HG02938 (cell line): ENCODE measurements at regions not wholly inside any gene's neighbourhood (a gene's known extent, or its start where the extent isn't known, plus 50 kb on each side); places are given as distances from the start of the nearest gene placed in this dataset.

Experiments
- ATAC-seq: cut with Tn5 transposase; IDR thresholded peaks from one replicate; pipeline ENCODE4 v1.9.1; 2021; ENCODE audit warnings: mild to moderate bottlenecking, moderate library complexity; ENCODE audit not compliant: unreplicated experiment

GRCh38 chr1:182198006-182198605 lies 136.6 kb upstream of the ZNF648 start:
- no peak for ATAC-seq

- no peak for ATAC-seq
Observed at GRCh38 chr1:182196897-182197870, 135.7 kb upstream of the ZNF648 start.

GRCh38 chr1:182195733-182196132 lies 134.2 kb upstream of the ZNF648 start:
- no peak for ATAC-seq

GRCh38 chr1:182193908-182194550 lies 132.5 kb upstream of the ZNF648 start:
- no peak for ATAC-seq

- no peak for ATAC-seq
Observed at GRCh38 chr1:182192966-182193365, 131.5 kb upstream of the ZNF648 start.

GRCh38 chr1:182192215-182192614 lies 130.7 kb upstream of the ZNF648 start:
- ATAC-seq = no peak

GRCh38 chr1:182191381-182192115 lies 130.0 kb upstream of the ZNF648 start:
- ATAC-seq = no peak

GRCh38 chr1:182189535-182190066 lies 128.1 kb upstream of the ZNF648 start:
- no peak for ATAC-seq

GRCh38 chr1:182186757-182187146 lies 125.2 kb upstream of the ZNF648 start:
- ATAC-seq = no peak

- ATAC-seq = no peak
Observed at GRCh38 chr1:182185842-182186756, 124.6 kb upstream of the ZNF648 start.

GRCh38 chr1:182185136-182185535 lies 123.6 kb upstream of the ZNF648 start:
- ATAC-seq = no peak

GRCh38 chr1:182183606-182184005 lies 122.1 kb upstream of the ZNF648 start:
- no peak for ATAC-seq

GRCh38 chr1:182182311-182182710 lies 120.8 kb upstream of the ZNF648 start:
- ATAC-seq = no peak

- no peak for ATAC-seq
Observed at GRCh38 chr1:182181167-182181572, 119.7 kb upstream of the ZNF648 start.

- ATAC-seq = no peak
Observed at GRCh38 chr1:182175361-182175931, 113.9 kb upstream of the ZNF648 start.

GRCh38 chr1:182174513-182174855 lies 113.0 kb upstream of the ZNF648 start:
- ATAC-seq = no peak

- no peak for ATAC-seq
Observed at GRCh38 chr1:182173808-182174512, 112.4 kb upstream of the ZNF648 start.

GRCh38 chr1:182172699-182173098 lies 111.2 kb upstream of the ZNF648 start:
- ATAC-seq = no peak
